Upper lobe of right lung (tissue), 1 donor: ENCODE measurements at regions not wholly inside any gene's neighbourhood (a gene's known extent, or its start where the extent isn't known, plus 50 kb on each side); places are given as distances from the start of the nearest gene placed in this dataset.

Experiments used
- ATAC-seq: fragments of 200-7000 bp; cut with Tn5 transposase; one replicate; pipeline ENCODE4 v1.9.1; 2020; ENCODE audit warnings: mild to moderate bottlenecking, moderate library complexity
- DNase-seq: peaks from one replicate; pipeline ENCODE4 v3.0.0-alpha.2; 2020
- H3K27ac ChIP-seq: fragments of 200-600 bp; one replicate; pipeline ENCODE4 v1.8.0; 2022
- H3K27me3 ChIP-seq: fragments of 200-600 bp; one replicate; pipeline ENCODE4 v1.8.0; 2022; ENCODE audit warnings: mild to moderate bottlenecking
- H3K36me3 ChIP-seq: fragments of 200-600 bp; one replicate; pipeline ENCODE4 v1.8.0; 2022
- H3K4me1 ChIP-seq: fragments of 200-600 bp; one replicate; pipeline ENCODE4 v1.8.0; 2022
- H3K4me3 ChIP-seq: fragments of 200-600 bp; one replicate; pipeline ENCODE4 v1.8.0; 2022; ENCODE audit warnings: mild to moderate bottlenecking
- H3K9me3 ChIP-seq: fragments of 200-600 bp; one replicate; pipeline ENCODE4 v1.8.0; 2022
- intact Hi-C: fragments of 100-400 bp; cut with DNase I; formaldehyde crosslinking; loops from one replicate; pipeline ENCODE4 v1.11.0; 2022
- TF ChIP-seq, protein P1 (sequence below): fragments of 200-600 bp; IDR thresholded peaks from one replicate; pipeline ENCODE4 v1.8.0; 2022; ENCODE audit warnings: antibody characterized with exemption
- donor health status: DM: no; HTN: yes; CAD: no; lungs with severe emphysema.

DNA sequence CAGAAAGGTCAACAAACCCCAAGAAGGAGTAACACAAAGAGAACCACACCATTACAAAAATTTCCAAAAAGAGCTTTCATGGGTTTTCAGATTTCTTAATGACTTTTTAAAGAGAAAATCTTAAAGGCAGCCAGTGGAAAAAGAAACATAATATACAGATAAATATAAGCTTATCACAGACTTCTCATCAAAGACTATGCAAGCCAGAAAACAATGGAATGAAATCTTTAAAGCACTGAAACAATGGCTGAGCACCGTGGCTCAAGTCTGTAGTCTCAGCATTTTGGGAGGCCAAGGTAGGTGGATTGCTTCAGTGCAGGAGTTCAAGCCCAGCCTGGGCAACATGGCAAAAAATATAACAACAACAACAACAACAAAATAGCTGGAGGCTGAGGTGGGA is 237.4 kb downstream of the CYP26B1 start:
- DNase-seq (no peak), ATAC-seq (no peak)
- H3K4me3 ChIP-seq: no peak overlapping the region
- H3K27me3 ChIP-seq: no peaks in the 10 kb centered on the region
- H3K36me3 ChIP-seq: no peaks in the 10 kb centered on the region
- no peaks in the 10 kb centered on the region for H3K4me1 ChIP-seq
- intact Hi-C loops: no loop called here
- no peak overlapping the region for H3K27ac ChIP-seq
- TF ChIP-seq, protein P1, sequence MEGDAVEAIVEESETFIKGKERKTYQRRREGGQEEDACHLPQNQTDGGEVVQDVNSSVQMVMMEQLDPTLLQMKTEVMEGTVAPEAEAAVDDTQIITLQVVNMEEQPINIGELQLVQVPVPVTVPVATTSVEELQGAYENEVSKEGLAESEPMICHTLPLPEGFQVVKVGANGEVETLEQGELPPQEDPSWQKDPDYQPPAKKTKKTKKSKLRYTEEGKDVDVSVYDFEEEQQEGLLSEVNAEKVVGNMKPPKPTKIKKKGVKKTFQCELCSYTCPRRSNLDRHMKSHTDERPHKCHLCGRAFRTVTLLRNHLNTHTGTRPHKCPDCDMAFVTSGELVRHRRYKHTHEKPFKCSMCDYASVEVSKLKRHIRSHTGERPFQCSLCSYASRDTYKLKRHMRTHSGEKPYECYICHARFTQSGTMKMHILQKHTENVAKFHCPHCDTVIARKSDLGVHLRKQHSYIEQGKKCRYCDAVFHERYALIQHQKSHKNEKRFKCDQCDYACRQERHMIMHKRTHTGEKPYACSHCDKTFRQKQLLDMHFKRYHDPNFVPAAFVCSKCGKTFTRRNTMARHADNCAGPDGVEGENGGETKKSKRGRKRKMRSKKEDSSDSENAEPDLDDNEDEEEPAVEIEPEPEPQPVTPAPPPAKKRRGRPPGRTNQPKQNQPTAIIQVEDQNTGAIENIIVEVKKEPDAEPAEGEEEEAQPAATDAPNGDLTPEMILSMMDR: no peak
- H3K9me3 ChIP-seq: no peaks in the 10 kb centered on the region

DNA sequence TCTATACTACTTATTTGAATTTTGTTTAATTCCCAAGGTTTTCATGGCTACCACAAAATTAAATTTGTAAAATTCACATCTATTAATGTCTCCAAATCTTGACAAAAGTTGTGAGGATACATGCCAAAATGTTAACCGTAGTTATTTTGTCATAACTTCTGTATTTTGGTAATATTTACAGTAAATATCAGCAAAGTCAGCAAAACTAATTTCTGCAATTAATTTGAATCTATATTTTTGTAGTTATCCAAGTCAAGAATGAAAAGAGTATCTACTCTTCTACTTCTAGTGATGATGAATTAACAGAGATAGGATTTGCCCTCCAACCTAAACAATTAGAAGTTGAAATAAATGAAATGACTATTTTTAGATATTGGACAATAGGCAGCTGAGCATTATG is 238.9 kb downstream of the CYP26B1 start:
- H3K27ac ChIP-seq: no peak overlapping the region
- H3K27me3 ChIP-seq: no peaks in the 10 kb centered on the region
- intact Hi-C loops: no loop called here
- TF ChIP-seq, protein P1: no peak
- ATAC-seq (no peak), DNase-seq (no peak)
- H3K4me1 ChIP-seq: no peaks in the 10 kb centered on the region
- no peak overlapping the region for H3K4me3 ChIP-seq
- H3K9me3 ChIP-seq: no peaks in the 10 kb centered on the region
- H3K36me3 ChIP-seq: no peaks in the 10 kb centered on the region

DNA sequence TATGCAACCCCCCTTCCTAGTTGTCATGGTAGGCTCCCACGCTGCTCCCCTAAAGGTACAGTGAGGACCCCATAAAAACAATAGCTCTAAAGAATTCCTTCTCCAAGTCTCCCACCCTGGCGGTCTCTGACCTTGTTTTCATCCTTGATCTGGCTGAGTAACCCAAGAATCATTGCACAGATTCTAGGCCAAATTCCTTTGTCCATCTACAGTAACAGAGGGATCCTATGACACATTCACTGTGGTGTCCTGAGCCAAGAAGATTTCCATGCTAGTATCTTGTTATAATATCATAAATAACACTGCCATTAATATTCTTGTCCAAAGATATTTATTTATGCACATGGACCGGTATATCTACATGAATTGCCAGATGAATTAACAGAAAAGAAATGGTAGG is 240.2 kb downstream of the CYP26B1 start:
- TF ChIP-seq, protein P1: no peak
- Histone ChIP-seq H3K4me1 (no peaks in the 10 kb centered on the region), H3K27ac (no peak overlapping the region), H3K27me3 (no peaks in the 10 kb centered on the region), H3K36me3 (no peaks in the 10 kb centered on the region), H3K9me3 (no peaks in the 10 kb centered on the region), H3K4me3 (no peak overlapping the region)
- intact Hi-C loops: no loop called here
- ATAC-seq (no peak), DNase-seq (no peak)

DNA sequence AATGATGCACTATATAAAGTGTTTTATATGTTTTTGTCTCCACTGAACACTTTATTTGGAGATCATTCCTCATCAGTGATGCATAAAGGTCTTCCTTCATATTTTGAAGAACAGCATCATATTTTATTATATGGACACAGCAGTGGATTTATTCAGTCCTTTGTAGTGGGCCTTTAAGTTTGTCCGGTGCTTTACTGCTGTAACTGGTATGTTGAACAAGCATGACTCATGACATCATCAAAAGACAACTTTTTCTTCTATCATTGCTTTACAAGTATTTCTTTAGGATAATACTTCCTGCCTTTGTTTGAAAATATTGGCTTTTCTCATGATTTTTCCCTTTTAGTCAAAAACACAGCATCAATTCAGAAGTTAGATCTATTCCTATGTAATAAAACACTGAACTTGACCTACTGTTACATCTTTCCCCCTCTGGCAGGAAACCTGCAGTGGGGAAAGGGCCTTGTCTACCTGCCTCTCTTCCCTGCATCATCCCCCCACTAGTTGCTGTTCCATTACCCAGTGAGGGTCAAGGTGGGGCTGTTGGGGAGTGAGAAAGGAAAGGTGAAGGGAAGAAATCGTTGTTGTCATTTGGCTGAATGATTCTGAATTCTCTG is 241.2 kb downstream of the CYP26B1 start:
- H3K27ac ChIP-seq: no peak overlapping the region
- H3K4me3 ChIP-seq: no peak overlapping the region
- no peaks in the 10 kb centered on the region for H3K36me3 ChIP-seq
- DNase-seq (no peak), ATAC-seq (no peak)
- no peaks in the 10 kb centered on the region for H3K27me3 ChIP-seq
- H3K9me3 ChIP-seq: no peaks in the 10 kb centered on the region
- H3K4me1 ChIP-seq: no peaks in the 10 kb centered on the region
- intact Hi-C loops: no loop called here
- TF ChIP-seq, protein P1: no peak

DNA sequence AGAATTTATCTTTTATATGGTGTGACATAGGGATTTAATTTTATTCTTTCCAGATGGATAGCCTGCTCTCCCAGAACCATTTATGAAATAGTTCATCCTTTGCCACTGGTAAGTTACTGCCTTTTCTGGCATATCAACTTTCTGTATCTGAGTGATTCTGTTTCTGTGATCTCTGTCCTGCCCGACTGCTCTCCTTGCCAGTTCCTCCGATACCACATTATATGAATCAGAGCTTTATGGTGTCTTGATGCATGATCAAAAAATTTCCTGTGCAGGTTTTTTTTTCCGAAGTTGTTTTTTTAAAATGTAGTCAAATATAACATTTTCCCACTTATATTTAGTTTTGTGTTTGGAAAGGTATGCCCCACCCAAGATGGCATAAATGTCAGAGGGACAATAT is 242.5 kb downstream of the CYP26B1 start:
- intact Hi-C loops: no loop called here
- no peaks in the 10 kb centered on the region for H3K4me1 ChIP-seq
- no peak for ATAC-seq
- no peak for DNase-seq
- H3K9me3 ChIP-seq: no peaks in the 10 kb centered on the region
- no peaks in the 10 kb centered on the region for H3K36me3 ChIP-seq
- no peak overlapping the region for H3K4me3 ChIP-seq
- no peaks in the 10 kb centered on the region for H3K27me3 ChIP-seq
- TF ChIP-seq, protein P1: no peak
- H3K27ac ChIP-seq: no peak overlapping the region

DNA sequence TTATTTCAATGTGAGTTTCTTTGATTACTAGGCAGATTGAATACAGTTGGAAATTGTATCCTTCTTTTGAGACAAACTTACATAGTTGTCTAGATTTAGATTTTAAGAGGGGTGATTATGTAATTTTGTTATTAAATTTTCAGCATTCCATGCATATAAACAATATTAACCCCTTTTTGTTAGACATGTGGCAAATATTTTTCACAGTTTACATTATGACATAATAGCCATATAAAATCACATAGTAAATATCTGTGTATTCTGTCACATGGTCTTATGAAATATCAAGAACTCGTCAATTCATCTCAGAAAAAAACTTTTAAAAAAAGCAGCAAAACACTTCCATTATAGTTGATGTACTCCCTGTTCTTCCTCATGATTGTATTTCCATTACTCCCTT is 243.8 kb downstream of the CYP26B1 start:
- no peak for ATAC-seq
- intact Hi-C loops: no loop called here
- H3K27me3 ChIP-seq: no peaks in the 10 kb centered on the region
- TF ChIP-seq, protein P1: no peak
- H3K4me1 ChIP-seq: no peaks in the 10 kb centered on the region
- H3K9me3 ChIP-seq: no peaks in the 10 kb centered on the region
- H3K27ac ChIP-seq: no peak overlapping the region
- no peaks in the 10 kb centered on the region for H3K36me3 ChIP-seq
- no peak for DNase-seq
- no peak overlapping the region for H3K4me3 ChIP-seq
